IPS DF 4.7 (cell line): ENCODE measurements at regions not wholly inside any gene's neighbourhood (a gene's known extent, or its start where the extent isn't known, plus 50 kb on each side); places are given as distances from the start of the nearest gene placed in this dataset.
"Not testable (repeated sequence)": the region's sequence is repeated elsewhere in the genome, so short reads cannot be mapped to it uniquely, and the experiment has no call there.

ENCODE experiments used
- DNase-seq: peaks from one replicate; pipeline ENCODE4 v3.0.0-alpha.2; 2013; ENCODE audit warnings: low spot score; ENCODE audit errors: extremely low read depth

GRCh38 chr11:122023614-122024250 is 92.3 kb downstream of the BLID start:
- no peak for DNase-seq

GRCh38 chr11:122022646-122023045 is 93.4 kb downstream of the BLID start:
- no peak for DNase-seq

GRCh38 chr11:122020902-122021301 is 95.1 kb downstream of the BLID start:
- DNase-seq, result no peak

DNA sequence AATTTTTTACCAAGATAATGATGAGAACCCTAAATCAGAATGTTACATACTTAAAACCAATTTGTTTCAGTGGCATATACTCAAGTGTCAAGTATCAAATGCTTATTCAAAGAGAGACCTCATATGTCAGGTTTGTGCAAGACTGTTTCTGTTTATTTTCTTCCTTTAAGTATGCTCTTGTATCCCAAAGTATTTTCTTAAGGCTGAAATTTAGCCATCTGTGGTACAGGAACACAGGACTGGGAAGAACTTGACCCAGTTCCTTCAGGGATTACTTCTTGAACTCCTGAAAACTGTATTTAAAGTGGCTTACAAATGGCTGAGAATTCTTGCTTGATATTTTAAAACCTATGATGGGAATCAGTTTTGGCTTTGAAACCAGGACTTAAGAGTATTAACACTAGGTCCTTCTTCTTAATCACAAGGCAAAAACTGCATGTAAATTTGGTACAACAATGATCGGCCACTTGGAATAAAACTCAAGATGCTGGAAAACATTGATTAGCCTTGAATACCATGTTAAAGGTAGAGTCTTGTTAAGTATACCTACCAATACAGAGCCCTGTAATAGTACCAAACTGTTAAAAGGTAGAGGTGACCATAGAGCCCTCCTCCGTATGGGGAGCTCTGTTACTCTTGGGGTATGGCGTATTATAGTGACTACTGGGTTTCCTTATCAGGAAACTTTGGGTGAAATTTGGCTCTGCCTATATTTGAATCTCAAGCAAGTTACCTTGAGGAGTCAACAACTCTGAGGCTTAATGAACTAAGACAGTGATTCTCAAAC is 95.9 kb downstream of the BLID start:
- no peak for DNase-seq

DNA sequence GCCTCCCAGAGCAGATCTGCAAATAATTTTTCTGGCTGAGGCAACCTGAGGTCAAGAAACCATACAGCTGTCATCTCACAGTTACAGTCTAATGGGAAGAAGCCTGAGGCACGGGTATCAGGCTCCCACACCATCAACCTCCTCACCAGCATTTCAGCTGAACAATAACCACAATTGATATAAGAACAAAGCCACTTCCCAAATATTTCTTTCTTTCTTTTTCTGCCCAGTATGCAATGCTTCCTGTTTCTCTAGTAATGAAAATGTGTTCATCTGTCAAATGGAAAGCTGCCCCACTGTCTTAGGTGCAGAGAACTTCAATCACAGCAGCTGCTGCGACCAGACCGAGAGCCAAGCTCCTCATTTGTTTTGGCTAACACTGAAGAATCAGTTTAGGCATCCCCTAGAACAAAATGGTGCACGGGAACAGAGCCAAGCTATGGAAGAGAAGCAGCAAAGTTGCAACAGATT is 108.4 kb downstream of the BLID start:
- no peak for DNase-seq

GRCh38 chr11:122004446-122004845 is 111.6 kb downstream of the BLID start:
- no peak for DNase-seq

- DNase-seq, result no peak
These were observed 113.1 kb downstream of the BLID start for GRCh38 chr11:122002926-122003325.

- DNase-seq, result no peak
These were observed 114.0 kb downstream of the BLID start for GRCh38 chr11:122002047-122002446.

GRCh38 chr11:121999651-122000050 is 116.4 kb downstream of the BLID start:
- DNase-seq, result no peak

GRCh38 chr11:121996574-121996973 is 119.4 kb downstream of the BLID start:
- no peak for DNase-seq

GRCh38 chr11:121983901-121984300 is 132.1 kb downstream of the BLID start:
- DNase-seq, result no peak

DNA sequence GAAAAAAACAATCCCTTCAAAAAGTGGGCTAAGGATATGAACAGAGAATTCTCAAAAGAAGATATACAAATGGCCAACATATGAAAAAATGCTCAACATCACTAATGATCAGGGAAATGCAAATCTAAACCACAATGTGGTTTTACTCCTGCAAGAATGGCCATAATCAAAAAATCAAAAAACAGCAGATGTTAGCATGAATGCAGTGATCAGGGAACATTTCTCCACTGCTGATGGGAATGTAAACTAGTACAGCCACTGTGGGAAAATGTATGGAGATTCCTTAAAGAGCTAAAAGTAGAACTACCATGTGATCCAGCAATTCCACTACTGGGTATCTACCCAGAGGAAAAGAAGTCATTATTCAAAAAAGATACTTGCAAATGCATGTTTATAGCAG is 138.1 kb downstream of the BLID start:
- DNase-seq, result not testable (repeated sequence)

DNA sequence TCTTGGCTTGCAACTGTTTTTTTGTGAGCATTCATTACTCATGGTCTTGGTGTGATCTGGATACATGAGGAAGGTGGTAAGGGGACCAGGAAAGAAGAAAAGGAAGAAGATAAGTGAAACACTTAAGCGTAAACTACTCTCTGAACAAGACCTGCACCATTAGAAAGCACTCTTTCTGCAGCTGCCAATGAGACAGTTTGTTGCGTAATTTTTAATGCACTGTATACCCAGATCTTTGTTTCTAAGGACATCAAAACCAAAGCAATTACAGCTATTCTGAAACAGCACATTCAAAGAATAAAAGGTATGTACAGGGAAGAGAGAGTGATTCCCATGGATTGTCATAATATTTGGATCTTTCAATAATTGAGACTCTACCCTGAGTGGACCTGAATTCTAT is 147.4 kb downstream of the BLID start:
- no peak for DNase-seq

DNA sequence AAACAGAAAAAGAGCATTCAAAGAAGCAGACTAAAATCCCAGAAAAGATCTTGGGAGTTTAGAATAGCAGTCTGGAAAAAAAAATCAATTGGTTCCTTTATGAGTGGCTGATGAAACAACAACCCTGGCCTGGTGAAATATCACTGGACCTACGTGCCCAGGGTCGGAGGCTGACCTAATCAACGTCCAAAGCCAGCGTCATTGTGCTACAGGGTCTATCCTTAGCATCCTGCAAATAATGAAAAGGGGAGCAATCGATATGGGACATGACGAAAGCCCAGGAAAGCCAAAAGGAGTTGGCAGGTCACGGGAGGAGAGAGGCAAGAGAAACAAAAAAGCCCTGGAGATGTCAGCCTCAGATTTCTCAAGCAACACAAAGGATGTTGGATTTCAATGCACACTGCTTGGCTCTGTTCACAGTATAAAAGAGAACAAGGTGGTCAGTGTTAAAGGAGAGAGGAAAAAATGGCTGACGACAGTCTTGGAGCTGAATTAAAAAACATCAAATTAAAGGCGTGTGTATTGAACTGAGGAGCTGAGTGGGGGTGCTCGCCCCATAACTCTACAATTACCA is 148.8 kb downstream of the BLID start:
- DNase-seq, result no peak

DNA sequence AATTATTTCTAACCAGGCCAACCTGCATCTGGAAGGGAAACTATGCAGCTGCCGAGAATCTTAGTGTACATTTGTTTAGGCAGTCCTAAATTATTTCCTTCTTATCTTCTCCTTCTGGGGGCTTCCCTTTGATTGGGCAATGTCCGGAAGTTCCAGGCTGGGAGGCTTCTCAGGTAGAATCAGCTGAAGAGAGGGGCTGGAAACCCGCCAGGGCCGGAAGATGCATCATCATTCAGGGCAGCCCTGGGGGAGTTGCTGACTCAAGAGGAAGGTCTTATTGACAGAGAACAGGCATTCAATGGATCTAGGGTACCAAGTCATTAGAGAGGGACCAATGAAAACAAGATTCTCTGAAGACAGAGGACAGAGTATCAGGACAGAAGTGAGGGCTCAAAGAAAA is 150.7 kb downstream of the BLID start:
- DNase-seq, result no peak

DNA sequence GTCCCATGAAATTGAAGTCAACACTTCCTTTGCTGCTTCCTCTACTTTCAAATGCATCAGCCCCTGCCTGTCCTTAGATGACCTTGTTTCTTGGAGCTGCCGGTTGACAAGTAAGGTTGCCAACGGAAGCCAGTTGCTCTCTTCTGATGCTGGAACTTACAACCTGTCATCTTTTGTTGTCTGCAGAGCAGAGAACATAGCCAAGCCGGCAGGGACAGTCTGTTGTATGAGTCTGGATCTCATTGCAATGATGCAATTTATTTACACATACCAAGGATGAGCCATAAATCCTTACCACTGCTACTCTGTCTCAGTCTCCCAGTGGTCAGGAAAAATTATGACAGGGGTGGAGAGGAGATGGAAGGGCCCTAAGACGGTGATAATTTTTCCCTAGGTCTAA is 151.4 kb downstream of the BLID start:
- DNase-seq, result no peak

- not testable (repeated sequence) for DNase-seq
These were observed 152.2 kb downstream of the BLID start for GRCh38 chr11:121963846-121964245.

DNA sequence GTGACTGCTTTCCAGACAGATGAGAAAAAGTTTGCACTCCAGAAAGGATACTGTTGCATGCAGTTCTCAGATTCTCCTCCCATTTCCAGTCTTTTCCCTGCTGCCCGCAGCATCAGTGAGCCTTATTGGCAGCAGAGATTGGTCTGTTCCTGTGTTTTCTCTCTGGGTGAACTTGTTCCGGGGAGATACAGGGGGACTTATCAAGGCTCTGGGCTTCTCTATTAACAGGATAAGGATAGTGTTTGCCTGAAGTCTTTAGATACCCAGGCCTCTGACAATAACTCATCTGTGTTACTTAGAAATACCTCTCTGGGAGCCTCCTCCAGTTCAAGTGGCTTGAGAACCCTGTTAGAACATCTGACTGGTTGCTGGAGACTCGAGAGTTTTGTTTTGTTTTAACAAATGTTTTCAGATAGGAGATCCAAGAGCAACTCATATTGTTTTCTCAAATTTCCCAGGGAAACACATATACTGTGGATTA is 154.7 kb downstream of the BLID start:
- no peak for DNase-seq

- DNase-seq, result no peak
These were observed 157.1 kb downstream of the BLID start for GRCh38 chr11:121958971-121959325.

- no peak for DNase-seq
These were observed 157.6 kb downstream of the BLID start for GRCh38 chr11:121958323-121958970.

- no peak for DNase-seq
These were observed 162.9 kb downstream of the BLID start for GRCh38 chr11:121953122-121953521.

DNA sequence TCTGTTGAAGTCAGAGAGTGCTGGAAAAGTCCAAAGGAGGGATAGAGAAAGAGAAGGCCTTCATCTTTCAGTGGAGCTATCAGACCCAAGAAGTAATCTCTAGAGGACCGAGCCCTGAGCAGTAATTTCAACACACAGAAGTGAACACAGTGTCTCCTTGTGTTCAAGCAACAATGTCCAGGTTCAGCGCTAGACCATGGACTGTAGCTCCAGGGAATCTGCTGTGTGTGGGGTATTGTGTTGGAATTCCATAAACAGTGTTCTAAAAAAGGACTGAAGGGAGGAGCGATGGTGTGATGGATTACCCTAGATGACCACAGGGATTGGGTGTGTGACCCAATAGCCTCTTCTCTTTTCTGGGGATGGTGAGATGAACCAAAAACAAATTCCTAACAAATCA is 165.9 kb downstream of the BLID start:
- no peak for DNase-seq
